Endothelial cell of umbilical vein (primary cell): ENCODE measurements at regions not wholly inside any gene's neighbourhood (a gene's known extent, or its start where the extent isn't known, plus 50 kb on each side); places are given as distances from the start of the nearest gene placed in this dataset.

Source experiments
- EZH2 ChIP-seq: IDR thresholded peaks from 2 replicates; pipeline ENCODE4 v1.6.1; 2012; ENCODE audit warnings: borderline replicate concordance, low read depth, mild to moderate bottlenecking, moderate library complexity, low read length, inconsistent platforms; ENCODE audit not compliant: severe bottlenecking
- FOS ChIP-seq: IDR thresholded peaks from 2 replicates; pipeline ENCODE4 v1.6.1; 2011; ENCODE audit warnings: mild to moderate bottlenecking, low read length, moderate library complexity, borderline replicate concordance; ENCODE audit not compliant: insufficient read depth
- GATA2 ChIP-seq: IDR thresholded peaks from 2 replicates; pipeline ENCODE4 v1.7.0; 2011; ENCODE audit warnings: low read depth, mild to moderate bottlenecking, moderate library complexity, mixed read lengths, low read length; ENCODE audit not compliant: insufficient read length, insufficient read depth
- MAX ChIP-seq: IDR thresholded peaks from 2 replicates; pipeline ENCODE4 v1.6.1; 2011; ENCODE audit not compliant: insufficient read depth, insufficient read length
- MYC ChIP-seq: IDR thresholded peaks from one replicate; pipeline ENCODE4 v1.6.1; 2011; ENCODE audit warnings: mild to moderate bottlenecking, low read depth, low read length
- POLR2A ChIP-seq: IDR thresholded peaks from 2 replicates; pipeline ENCODE4 v1.6.1; 2012; ENCODE audit warnings: low read depth, mild to moderate bottlenecking, control low read depth, low read length
- POLR2AphosphoS5 ChIP-seq: IDR thresholded peaks from 2 replicates; pipeline ENCODE4 v1.6.1; 2012; ENCODE audit warnings: low read depth, mild to moderate bottlenecking, control low read depth, low read length, moderate library complexity; ENCODE audit not compliant: insufficient read depth
- TF ChIP-seq, protein P1 (sequence below), 2 donors: IDR thresholded peaks; 1 replicate in 1 of 2; 2 replicates in 1 of 2; pipeline ENCODE4 v1.5.1; 2011; ENCODE audit warnings: low read length in 2 of 2, mild to moderate bottlenecking in 2 of 2, moderate library complexity in 2 of 2, control low read depth in 1 of 2, inconsistent platforms in 1 of 2, low read depth in 1 of 2; ENCODE audit not compliant: insufficient read depth in 1 of 2; ENCODE audit errors: extremely low read depth in 1 of 2

DNA sequence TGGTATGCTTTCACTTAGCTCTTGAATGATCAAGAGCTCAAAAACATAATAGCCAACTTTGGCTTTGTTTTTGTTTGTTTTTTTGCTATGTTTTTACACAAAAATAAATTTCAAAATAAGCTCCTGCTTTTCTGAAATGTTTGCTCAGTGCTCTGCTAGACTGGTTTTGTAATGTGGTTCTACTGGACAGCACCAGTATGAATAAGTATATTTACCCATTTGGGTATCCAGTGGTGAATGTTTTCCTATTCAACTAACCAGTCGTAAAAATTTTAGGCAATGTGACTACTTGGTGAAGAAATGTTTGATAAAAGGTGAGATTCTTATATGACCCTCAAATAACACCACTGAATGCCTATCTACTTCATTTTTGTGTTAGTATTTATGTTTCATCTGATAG is 308.6 kb downstream of the PTPRC start:
- TF ChIP-seq, protein P1, sequence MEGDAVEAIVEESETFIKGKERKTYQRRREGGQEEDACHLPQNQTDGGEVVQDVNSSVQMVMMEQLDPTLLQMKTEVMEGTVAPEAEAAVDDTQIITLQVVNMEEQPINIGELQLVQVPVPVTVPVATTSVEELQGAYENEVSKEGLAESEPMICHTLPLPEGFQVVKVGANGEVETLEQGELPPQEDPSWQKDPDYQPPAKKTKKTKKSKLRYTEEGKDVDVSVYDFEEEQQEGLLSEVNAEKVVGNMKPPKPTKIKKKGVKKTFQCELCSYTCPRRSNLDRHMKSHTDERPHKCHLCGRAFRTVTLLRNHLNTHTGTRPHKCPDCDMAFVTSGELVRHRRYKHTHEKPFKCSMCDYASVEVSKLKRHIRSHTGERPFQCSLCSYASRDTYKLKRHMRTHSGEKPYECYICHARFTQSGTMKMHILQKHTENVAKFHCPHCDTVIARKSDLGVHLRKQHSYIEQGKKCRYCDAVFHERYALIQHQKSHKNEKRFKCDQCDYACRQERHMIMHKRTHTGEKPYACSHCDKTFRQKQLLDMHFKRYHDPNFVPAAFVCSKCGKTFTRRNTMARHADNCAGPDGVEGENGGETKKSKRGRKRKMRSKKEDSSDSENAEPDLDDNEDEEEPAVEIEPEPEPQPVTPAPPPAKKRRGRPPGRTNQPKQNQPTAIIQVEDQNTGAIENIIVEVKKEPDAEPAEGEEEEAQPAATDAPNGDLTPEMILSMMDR (IDR thresholded peaks at IDR 0.05; ENCODE audit: extremely low read depth in 1 of 2, insufficient read depth in 1 of 2, low read depth in 1 of 2, low read length in 2 of 2): no peak
- no peak for TF ChIP-seq POLR2A
- TF ChIP-seq POLR2AphosphoS5: no peak
- no peak for TF ChIP-seq EZH2
- no peak for TF ChIP-seq GATA2
- no peak for TF ChIP-seq FOS
- no peak for TF ChIP-seq MAX
- TF ChIP-seq MYC: no peak
